Neural cell (in vitro differentiated cells): ENCODE measurements at regions not wholly inside any gene's neighbourhood (a gene's known extent, or its start where the extent isn't known, plus 50 kb on each side); places are given as distances from the start of the nearest gene placed in this dataset.

Source experiments
- EZH2 ChIP-seq: fragments of 200-600, 300-800 bp; shearing (Covaris generic), sonication (generic); IDR thresholded peaks from 2 replicates; pipeline ENCODE4 v1.6.1; 2014; ENCODE audit warnings: antibody characterized with exemption, low read length, borderline replicate concordance, mild to moderate bottlenecking; ENCODE audit not compliant: insufficient read depth, poor library complexity, severe bottlenecking
- MXI1 ChIP-seq: fragments of 450-650 bp; conservative IDR thresholded peaks from 2 replicates; pipeline ENCODE4 v1.6.1; 2014; ENCODE audit warnings: antibody characterized with exemption, mild to moderate bottlenecking; ENCODE audit not compliant: poor library complexity, severe bottlenecking
- POLR2AphosphoS5 ChIP-seq: IDR thresholded peaks from 2 replicates; pipeline ENCODE4 v1.6.1; 2012
- SMC3 ChIP-seq: fragments of 450-650 bp; conservative IDR thresholded peaks from 2 replicates; pipeline ENCODE4 v1.6.1; 2014; ENCODE audit warnings: antibody characterized with exemption, mild to moderate bottlenecking, moderate library complexity; ENCODE audit not compliant: poor library complexity
- TF ChIP-seq, protein P1 (sequence below): fragments of 450-650 bp; IDR thresholded peaks from 2 replicates; pipeline ENCODE4 v1.5.1; 2014; ENCODE audit warnings: antibody characterized with exemption, mild to moderate bottlenecking, moderate library complexity; ENCODE audit not compliant: poor library complexity, severe bottlenecking

- TF ChIP-seq EZH2 (no peak), POLR2AphosphoS5 (no peak), MXI1 (no peak), SMC3 (no peak)
- TF ChIP-seq, protein P1, sequence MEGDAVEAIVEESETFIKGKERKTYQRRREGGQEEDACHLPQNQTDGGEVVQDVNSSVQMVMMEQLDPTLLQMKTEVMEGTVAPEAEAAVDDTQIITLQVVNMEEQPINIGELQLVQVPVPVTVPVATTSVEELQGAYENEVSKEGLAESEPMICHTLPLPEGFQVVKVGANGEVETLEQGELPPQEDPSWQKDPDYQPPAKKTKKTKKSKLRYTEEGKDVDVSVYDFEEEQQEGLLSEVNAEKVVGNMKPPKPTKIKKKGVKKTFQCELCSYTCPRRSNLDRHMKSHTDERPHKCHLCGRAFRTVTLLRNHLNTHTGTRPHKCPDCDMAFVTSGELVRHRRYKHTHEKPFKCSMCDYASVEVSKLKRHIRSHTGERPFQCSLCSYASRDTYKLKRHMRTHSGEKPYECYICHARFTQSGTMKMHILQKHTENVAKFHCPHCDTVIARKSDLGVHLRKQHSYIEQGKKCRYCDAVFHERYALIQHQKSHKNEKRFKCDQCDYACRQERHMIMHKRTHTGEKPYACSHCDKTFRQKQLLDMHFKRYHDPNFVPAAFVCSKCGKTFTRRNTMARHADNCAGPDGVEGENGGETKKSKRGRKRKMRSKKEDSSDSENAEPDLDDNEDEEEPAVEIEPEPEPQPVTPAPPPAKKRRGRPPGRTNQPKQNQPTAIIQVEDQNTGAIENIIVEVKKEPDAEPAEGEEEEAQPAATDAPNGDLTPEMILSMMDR: no peak
Measured at GRCh38 chr11:113578033-113578380, 102.8 kb upstream of the DRD2 start.
